Psoas muscle (tissue), 7 donors: ENCODE measurements at regions not wholly inside any gene's neighbourhood (a gene's known extent, or its start where the extent isn't known, plus 50 kb on each side); places are given as distances from the start of the nearest gene placed in this dataset.

Experiments
- ATAC-seq, 4 donors: fragments of 200-7000 bp; cut with Tn5 transposase; one replicate each; pipeline ENCODE4 v1.9.1; 2020; ENCODE audit warnings: moderate library complexity in 3 of 4, mild to moderate bottlenecking in 2 of 4
- DNase-seq, 2 donors: peaks; one replicate each; pipeline ENCODE4 v3.0.0-alpha.2; 2020
- H3K27ac ChIP-seq: fragments of 200-600 bp; one replicate; pipeline ENCODE4 v1.8.0; 2022
- H3K27me3 ChIP-seq, 3 donors: fragments of 200-600 bp in 1 of 3; one replicate each; pipeline versions ENCODE4 v1.6.1 to v1.8.0; 2013 to 2022; ENCODE audit warnings: low read length in 2 of 3, mild to moderate bottlenecking in 2 of 3, moderate library complexity in 1 of 3; ENCODE audit not compliant: insufficient read depth in 3 of 3
- H3K36me3 ChIP-seq, 2 donors: fragments of 200-600 bp in 1 of 2; one replicate each; pipeline versions ENCODE4 v1.6.1 to v1.8.0; 2013 to 2022; ENCODE audit warnings: low read depth in 1 of 2, mild to moderate bottlenecking in 1 of 2, moderate library complexity in 1 of 2; ENCODE audit not compliant: insufficient read depth in 1 of 2
- H3K4me1 ChIP-seq: fragments of 200-600 bp; one replicate; pipeline ENCODE4 v1.8.0; 2022
- H3K4me3 ChIP-seq: fragments of 200-600 bp; one replicate; pipeline ENCODE4 v1.8.0; 2022; ENCODE audit warnings: mild to moderate bottlenecking
- H3K9me3 ChIP-seq: fragments of 200-600 bp; one replicate; pipeline ENCODE4 v1.8.0; 2022
- CTCF ChIP-seq: fragments of 200-600 bp; IDR thresholded peaks from one replicate; pipeline ENCODE4 v1.8.0; 2022; ENCODE audit warnings: antibody characterized with exemption
- WGBS, 3 donors: extraction: QIAGEN DNeasy Blood & Tissue Kit; methylation state at CpG; one replicate each; pipeline versions ENCODE4 v1.1.6 to v1.1.7; 2013; 5-methylcytosine and 5-hydroxymethylcytosine counted together
- intact Hi-C, 2 donors: fragments of 100-400 bp; cut with DNase I; formaldehyde crosslinking; loops; one replicate each; pipeline versions ENCODE4 v1.11.0 to v1.14.2; 2022
- donor health status: healthy with polysubstance abuse.
- donor health status: DM: no; HTN: no; CAD: no; lungs with moderate emphysema.
- donor health status: Bipolar disorder and iron deficiency.
- donor health status: healthy.
- donor health status: DM: yes; HTN: yes; CAD: no.
- donor health status: DM: no; HTN: no; CAD: no.
- donor health status: DM: yes; HTN: yes; CAD: no.

DNA sequence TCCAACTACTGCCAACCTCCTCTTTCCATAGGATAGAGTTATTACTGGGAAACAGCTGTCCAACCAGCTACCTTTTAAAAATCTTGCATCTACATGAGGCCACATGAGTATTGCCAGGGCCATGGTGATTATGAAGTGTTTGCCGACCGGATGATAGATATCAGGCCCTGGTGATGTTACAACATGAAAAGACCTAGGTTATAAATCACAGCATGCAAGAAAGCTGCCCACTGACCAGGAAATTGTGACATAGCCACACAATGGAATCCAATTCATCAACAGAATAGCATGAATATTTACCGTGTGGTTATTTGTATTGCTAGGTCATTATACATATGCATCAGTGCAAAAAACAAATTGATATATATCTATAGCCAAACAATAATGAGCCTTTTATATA, 517.0 kb downstream of the INHBA start:
- DNase-seq (no peak), ATAC-seq (no peak)
- H3K4me1 ChIP-seq = no peaks in the 10 kb centered on the region
- WGBS, 3 donors = 54 to 84% (median 68%) methylated on average over 3 of the region's 3 CpGs
- H3K36me3 ChIP-seq = no peaks in the 10 kb centered on the region
- H3K4me3 ChIP-seq = no peak overlapping the region
- H3K27ac ChIP-seq = no peak overlapping the region
- no peaks in the 10 kb centered on the region for H3K27me3 ChIP-seq
- intact Hi-C loops = no loop called here
- TF ChIP-seq CTCF = no peak
- no peaks in the 10 kb centered on the region for H3K9me3 ChIP-seq

DNA sequence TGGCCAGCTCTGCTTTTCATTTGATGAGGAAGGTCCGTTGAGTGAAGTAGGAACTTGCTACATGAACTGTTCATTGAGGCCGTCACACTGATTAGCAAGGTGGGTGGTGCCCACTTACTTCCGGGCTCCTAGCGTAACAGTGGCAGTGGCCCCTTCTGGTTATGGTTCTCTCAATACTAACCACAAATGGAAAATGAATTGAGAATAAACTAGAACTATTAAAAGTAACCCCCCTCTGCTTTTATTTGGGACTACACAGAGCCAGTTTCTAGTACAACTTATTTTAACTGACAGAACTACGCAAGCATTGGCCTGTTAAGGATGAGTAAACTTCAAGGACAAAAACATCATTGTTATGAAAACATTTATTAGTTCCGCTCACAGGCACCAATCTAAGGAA, 519.1 kb downstream of the INHBA start:
- TF ChIP-seq CTCF = no peak
- Histone ChIP-seq H3K4me3 (no peak overlapping the region), H3K9me3 (no peaks in the 10 kb centered on the region), H3K27ac (no peak overlapping the region), H3K36me3 (no peaks in the 10 kb centered on the region), H3K4me1 (no peaks in the 10 kb centered on the region), H3K27me3 (no peaks in the 10 kb centered on the region)
- intact Hi-C loops = no loop called here
- DNase-seq (no peak), ATAC-seq (no peak)
- WGBS, 3 donors = 64 to 77% (median 69%) methylated on average over 6 of the region's 6 CpGs

GRCh38 chr7:41182782-41183181, 520.1 kb downstream of the INHBA start:
- DNase-seq (no peak), ATAC-seq (no peak)
- TF ChIP-seq CTCF = no peak
- Histone ChIP-seq H3K36me3 (no peaks in the 10 kb centered on the region), H3K4me3 (no peak overlapping the region), H3K9me3 (no peaks in the 10 kb centered on the region), H3K27ac (no peak overlapping the region), H3K27me3 (no peaks in the 10 kb centered on the region), H3K4me1 (no peaks in the 10 kb centered on the region)
- intact Hi-C loops = no loop called here
- 85 to 90% (median 86%) methylated on average over 2 of the region's 2 CpGs for WGBS, 3 donors

GRCh38 chr7:41175435-41175834, 527.5 kb downstream of the INHBA start:
- intact Hi-C loops = no loop called here
- DNase-seq (no peak), ATAC-seq (no peak)
- no peaks in the 10 kb centered on the region for H3K36me3 ChIP-seq
- H3K27ac ChIP-seq = no peak overlapping the region
- no peak overlapping the region for H3K4me3 ChIP-seq
- WGBS, 3 donors = 82 to 95% (median 92%) methylated on average over 8 of the region's 8 CpGs
- H3K4me1 ChIP-seq = no peaks in the 10 kb centered on the region
- H3K9me3 ChIP-seq = no peaks in the 10 kb centered on the region
- no peaks in the 10 kb centered on the region for H3K27me3 ChIP-seq
- TF ChIP-seq CTCF = no peak

DNA sequence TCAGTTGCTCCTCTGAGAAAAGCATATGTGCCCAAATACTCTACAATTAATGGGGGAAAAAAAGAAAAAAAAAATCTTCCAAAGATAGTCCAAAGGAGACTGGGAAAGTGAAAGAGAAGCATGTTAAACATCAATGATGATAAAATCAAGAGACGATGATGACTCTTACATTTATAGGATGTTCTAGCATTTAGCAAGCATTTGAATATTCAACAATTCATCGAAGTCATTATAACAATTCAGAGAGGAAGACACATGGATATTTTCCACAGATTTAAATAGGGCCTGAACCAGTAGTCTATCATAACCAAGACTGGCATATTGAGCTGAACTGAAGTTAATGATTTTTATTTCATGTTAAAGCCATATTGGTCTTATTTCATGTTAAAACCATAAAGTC, 528.4 kb downstream of the INHBA start:
- no peaks in the 10 kb centered on the region for H3K27me3 ChIP-seq
- WGBS, 3 donors = 95 to 99% (median 95%) methylated on average over 2 of the region's 2 CpGs
- H3K4me3 ChIP-seq = no peak overlapping the region
- no peak for DNase-seq
- no peak for TF ChIP-seq CTCF
- no peak overlapping the region for H3K27ac ChIP-seq
- no peaks in the 10 kb centered on the region for H3K9me3 ChIP-seq
- H3K36me3 ChIP-seq = no peaks in the 10 kb centered on the region
- H3K4me1 ChIP-seq = no peaks in the 10 kb centered on the region
- no peak for ATAC-seq
- intact Hi-C loops = no loop called here
